ENCODE measurements at regions not wholly inside any gene's neighbourhood (a gene's known extent, or its start where the extent isn't known, plus 50 kb on each side); places are given as distances from the start of the nearest gene placed in this dataset.

- in situ Hi-C loops (cut with HindIII; ENCODE audit: low sequenced_read_pairs) = no loop called here
- no peak overlapping the region for H3K4me3 ChIP-seq (ENCODE audit: low read depth, low read length)
- TF ChIP-seq, protein P1, sequence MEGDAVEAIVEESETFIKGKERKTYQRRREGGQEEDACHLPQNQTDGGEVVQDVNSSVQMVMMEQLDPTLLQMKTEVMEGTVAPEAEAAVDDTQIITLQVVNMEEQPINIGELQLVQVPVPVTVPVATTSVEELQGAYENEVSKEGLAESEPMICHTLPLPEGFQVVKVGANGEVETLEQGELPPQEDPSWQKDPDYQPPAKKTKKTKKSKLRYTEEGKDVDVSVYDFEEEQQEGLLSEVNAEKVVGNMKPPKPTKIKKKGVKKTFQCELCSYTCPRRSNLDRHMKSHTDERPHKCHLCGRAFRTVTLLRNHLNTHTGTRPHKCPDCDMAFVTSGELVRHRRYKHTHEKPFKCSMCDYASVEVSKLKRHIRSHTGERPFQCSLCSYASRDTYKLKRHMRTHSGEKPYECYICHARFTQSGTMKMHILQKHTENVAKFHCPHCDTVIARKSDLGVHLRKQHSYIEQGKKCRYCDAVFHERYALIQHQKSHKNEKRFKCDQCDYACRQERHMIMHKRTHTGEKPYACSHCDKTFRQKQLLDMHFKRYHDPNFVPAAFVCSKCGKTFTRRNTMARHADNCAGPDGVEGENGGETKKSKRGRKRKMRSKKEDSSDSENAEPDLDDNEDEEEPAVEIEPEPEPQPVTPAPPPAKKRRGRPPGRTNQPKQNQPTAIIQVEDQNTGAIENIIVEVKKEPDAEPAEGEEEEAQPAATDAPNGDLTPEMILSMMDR (IDR thresholded peaks at IDR 0.05; ENCODE audit: low read depth, low read length) = no peak
- no peak for DNase-seq (ENCODE audit: low read depth, low spot score)
Observed at GRCh38 chr3:96678325-96678724, 136.1 kb upstream of the EPHA6 start.

DNA sequence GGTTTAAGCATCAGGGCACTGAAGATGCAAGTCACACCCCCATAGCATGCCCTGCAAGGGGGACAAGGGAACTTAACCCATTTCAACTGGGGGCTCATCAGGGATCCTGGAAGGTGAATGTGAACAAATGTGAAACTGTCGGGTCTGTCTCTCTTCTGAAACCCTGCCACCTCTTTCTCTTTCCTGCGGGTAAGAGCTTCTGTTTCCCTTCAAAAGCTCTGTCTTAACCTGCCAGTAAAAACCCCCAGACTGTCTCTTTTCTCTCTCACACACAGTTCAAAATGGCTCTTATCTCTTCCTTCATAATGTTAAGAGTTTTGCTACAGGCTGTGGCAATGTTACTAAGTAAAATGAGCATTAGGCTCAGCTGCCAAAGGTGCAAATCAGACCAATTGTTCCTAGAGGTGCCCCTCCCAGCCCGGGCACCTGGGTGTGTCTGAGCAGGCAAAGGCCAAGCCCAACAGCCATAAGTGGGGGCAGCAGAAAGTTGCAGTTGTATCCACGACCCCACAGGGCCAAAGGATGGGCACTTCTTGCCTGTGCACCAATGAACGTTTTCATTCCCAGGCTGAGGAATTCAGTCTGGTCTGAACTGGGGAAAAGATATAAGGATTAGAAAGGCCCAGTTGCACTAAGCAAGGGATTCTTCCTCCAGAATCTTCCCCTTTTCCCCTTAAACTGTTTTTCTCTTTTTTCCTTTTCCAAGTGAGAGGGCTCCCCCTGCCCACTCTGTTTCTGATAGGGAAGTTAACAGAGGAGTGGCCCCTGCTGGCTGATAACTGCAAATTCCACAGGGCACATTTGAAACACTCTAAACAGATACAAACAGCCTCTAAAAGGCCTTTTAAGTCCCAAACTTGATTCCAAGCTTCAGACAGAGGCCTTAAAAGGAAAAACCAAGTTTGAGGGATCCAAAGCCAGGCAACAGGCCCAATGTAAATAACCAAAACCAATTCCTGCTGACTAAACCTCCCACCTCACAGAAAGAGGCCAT is 113.8 kb upstream of the EPHA6 start:
- TF ChIP-seq, protein P1 (IDR thresholded peaks at IDR 0.05; ENCODE audit: low read depth, low read length) = no peak
- in situ Hi-C loops (cut with HindIII; ENCODE audit: low sequenced_read_pairs) = no loop called here
- no peak overlapping the region for H3K4me3 ChIP-seq (ENCODE audit: low read depth, low read length)
- peak; percentile 8 for DNase-seq (ENCODE audit: low read depth, low spot score)

DNA sequence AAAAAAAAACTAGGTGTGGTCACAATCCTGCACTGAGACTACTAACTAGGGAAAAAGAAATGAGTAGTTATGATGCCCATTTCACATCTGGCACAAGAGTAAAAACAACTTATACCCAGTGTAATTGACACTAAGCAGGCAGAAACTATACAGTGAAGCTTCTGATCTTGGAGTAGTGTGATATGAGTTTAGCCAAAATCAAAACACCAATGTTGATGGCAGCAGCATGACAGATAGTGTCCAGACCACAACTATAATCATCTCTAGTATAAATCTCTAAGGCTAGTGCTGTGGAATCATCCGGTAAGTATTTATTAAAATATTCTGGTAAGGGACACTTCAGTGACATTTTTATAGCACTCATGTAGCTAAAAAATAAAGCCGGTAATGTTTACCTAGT is 108.5 kb upstream of the EPHA6 start:
- H3K4me3 ChIP-seq (ENCODE audit: low read depth, low read length) = no peak overlapping the region
- TF ChIP-seq, protein P1 (IDR thresholded peaks at IDR 0.05; ENCODE audit: low read depth, low read length) = no peak
- in situ Hi-C loops (cut with HindIII; ENCODE audit: low sequenced_read_pairs) = no loop called here
- no peak for DNase-seq (ENCODE audit: low read depth, low spot score)

DNA sequence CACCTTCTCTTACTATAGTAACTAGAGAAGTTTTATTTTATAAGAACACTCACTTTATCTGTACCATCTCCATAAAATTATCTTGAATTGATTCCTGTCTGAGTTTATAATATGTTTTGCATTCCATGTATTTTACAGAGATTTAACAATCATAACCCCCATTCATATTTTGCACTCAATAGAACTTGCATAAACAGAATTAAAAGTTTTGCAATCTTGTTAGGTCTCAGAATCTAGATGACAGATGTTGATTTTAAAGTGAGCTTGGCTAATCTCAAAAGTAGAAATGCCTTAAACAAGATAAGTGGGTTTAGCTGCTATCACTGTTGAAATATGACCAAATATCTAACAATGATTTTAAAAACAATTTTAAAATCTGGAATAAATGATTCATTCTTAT is 107.9 kb upstream of the EPHA6 start:
- DNase-seq (ENCODE audit: low read depth, low spot score) = no peak
- in situ Hi-C loops (cut with HindIII; ENCODE audit: low sequenced_read_pairs) = no loop called here
- TF ChIP-seq, protein P1 (IDR thresholded peaks at IDR 0.05; ENCODE audit: low read depth, low read length) = no peak
- no peak overlapping the region for H3K4me3 ChIP-seq (ENCODE audit: low read depth, low read length)

DNA sequence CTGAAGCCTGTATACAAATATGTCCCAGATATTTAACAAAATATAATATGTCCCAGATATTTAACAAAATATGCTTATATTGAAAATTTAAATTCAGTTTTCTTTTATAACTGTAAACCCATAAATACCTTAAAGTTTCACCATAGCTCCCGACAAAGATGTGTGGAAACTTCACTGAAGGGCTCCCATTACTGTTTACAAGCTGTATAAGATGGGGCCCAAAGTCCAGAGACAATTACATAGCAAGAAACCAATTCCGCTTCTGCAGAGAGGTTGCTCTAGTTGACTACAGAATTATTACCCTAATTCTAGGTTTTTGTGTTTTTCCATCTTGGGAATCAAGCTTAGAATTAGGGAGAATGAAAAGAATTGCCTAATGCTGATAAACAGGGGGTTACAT is 102.6 kb upstream of the EPHA6 start:
- no peak for DNase-seq (ENCODE audit: low read depth, low spot score)
- in situ Hi-C loops (cut with HindIII; ENCODE audit: low sequenced_read_pairs) = no loop called here
- TF ChIP-seq, protein P1 (IDR thresholded peaks at IDR 0.05; ENCODE audit: low read depth, low read length) = no peak
- H3K4me3 ChIP-seq (ENCODE audit: low read depth, low read length) = no peak overlapping the region

- no peak overlapping the region for H3K4me3 ChIP-seq (ENCODE audit: low read depth, low read length)
- in situ Hi-C loops (cut with HindIII; ENCODE audit: low sequenced_read_pairs) = no loop called here
- DNase-seq (ENCODE audit: low read depth, low spot score) = no peak
- TF ChIP-seq, protein P1 (IDR thresholded peaks at IDR 0.05; ENCODE audit: low read depth, low read length) = no peak
Observed at GRCh38 chr3:96712792-96713191, 101.6 kb upstream of the EPHA6 start.
